NB4 (cell line): ENCODE measurements at regions not wholly inside any gene's neighbourhood (a gene's known extent, or its start where the extent isn't known, plus 50 kb on each side); places are given as distances from the start of the nearest gene placed in this dataset.

Experiments used
- MYC ChIP-seq: IDR thresholded peaks from 2 replicates; pipeline ENCODE4 v1.6.1; 2011; ENCODE audit warnings: low read depth, low read length
- TF ChIP-seq, protein P1 (sequence below): IDR thresholded peaks from one replicate; pipeline ENCODE4 v1.5.1; 2012; ENCODE audit warnings: low read depth, low read length

DNA sequence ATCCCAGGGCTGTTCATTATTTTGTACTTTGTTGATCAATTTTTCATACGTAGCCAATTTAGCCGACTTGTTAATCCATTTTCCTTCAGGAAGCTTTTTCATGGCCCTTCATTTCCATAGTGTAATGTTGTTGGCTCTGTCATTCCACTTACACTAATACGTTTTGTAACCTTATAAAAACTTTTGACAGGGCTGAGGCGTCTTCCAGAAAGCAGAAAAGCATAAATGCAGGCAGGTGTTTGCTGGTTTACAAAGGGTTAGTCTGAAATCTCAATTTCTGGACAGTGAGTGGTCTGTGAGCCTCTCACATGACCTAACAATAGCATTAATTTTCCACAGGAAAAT, 444.0 kb downstream of the OTOL1 start:
- TF ChIP-seq, protein P1, sequence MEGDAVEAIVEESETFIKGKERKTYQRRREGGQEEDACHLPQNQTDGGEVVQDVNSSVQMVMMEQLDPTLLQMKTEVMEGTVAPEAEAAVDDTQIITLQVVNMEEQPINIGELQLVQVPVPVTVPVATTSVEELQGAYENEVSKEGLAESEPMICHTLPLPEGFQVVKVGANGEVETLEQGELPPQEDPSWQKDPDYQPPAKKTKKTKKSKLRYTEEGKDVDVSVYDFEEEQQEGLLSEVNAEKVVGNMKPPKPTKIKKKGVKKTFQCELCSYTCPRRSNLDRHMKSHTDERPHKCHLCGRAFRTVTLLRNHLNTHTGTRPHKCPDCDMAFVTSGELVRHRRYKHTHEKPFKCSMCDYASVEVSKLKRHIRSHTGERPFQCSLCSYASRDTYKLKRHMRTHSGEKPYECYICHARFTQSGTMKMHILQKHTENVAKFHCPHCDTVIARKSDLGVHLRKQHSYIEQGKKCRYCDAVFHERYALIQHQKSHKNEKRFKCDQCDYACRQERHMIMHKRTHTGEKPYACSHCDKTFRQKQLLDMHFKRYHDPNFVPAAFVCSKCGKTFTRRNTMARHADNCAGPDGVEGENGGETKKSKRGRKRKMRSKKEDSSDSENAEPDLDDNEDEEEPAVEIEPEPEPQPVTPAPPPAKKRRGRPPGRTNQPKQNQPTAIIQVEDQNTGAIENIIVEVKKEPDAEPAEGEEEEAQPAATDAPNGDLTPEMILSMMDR: no peak
- TF ChIP-seq MYC: no peak
